SU-DHL-6 (cell line): ENCODE measurements at regions not wholly inside any gene's neighbourhood (a gene's known extent, or its start where the extent isn't known, plus 50 kb on each side); places are given as distances from the start of the nearest gene placed in this dataset.

Source experiments
- H2AFZ ChIP-seq: fragments of 200-600 bp; sonication (generic); 2 replicates; pipeline ENCODE4 v1.6.1; 2014; ENCODE audit warnings: low read depth, mild to moderate bottlenecking, moderate library complexity, mixed read lengths, antibody characterized with exemption, low read length; ENCODE audit not compliant: severe bottlenecking
- H3F3A ChIP-seq: fragments of 200-600 bp; shearing (Covaris generic); 2 replicates; pipeline ENCODE4 v1.6.0; 2016; ENCODE audit warnings: antibody characterized with exemption, mild to moderate bottlenecking; ENCODE audit not compliant: insufficient read depth
- H3K27ac ChIP-seq: fragments of 200-600 bp; sonication (generic); 2 replicates; pipeline ENCODE4 v1.5.1; 2016; ENCODE audit warnings: low read depth, mild to moderate bottlenecking, low read length, moderate library complexity, mixed read lengths
- H3K27me3 ChIP-seq: fragments of 200-600 bp; sonication (generic), shearing (Covaris generic); 2 replicates; pipeline ENCODE4 v1.6.0; 2014; ENCODE audit warnings: mild to moderate bottlenecking, low read length
- H3K36me3 ChIP-seq: fragments of 200-600 bp; sonication (generic); 2 replicates; pipeline ENCODE4 v1.6.1; 2014; ENCODE audit warnings: mild to moderate bottlenecking, low read length, mixed read lengths
- H3K4me2 ChIP-seq: fragments of 300-600, 200-600 bp; shearing (Covaris generic), sonication (generic); 2 replicates; pipeline ENCODE4 v1.6.0; 2014; ENCODE audit warnings: low read length, low read depth, mild to moderate bottlenecking; ENCODE audit not compliant: poor library complexity, severe bottlenecking
- H3K4me3 ChIP-seq: fragments of 200-600 bp; sonication (generic); 2 replicates; pipeline ENCODE4 v1.5.1; 2014; ENCODE audit warnings: antibody characterized with exemption, low read length, mild to moderate bottlenecking, mixed read lengths; ENCODE audit not compliant: insufficient read depth, poor library complexity, severe bottlenecking
- H3K79me2 ChIP-seq: fragments of 200-600 bp; sonication (generic); 2 replicates; pipeline ENCODE4 v1.6.1; 2014; ENCODE audit warnings: mild to moderate bottlenecking, low read length, moderate library complexity; ENCODE audit not compliant: insufficient read depth
- H3K9ac ChIP-seq: fragments of 200-600 bp; sonication (generic); 2 replicates; pipeline ENCODE4 v1.7.0; 2014; ENCODE audit warnings: mild to moderate bottlenecking, low read length
- H3K9me2 ChIP-seq: fragments of 200-600 bp; sonication (generic); replicated peaks from 2 replicates; pipeline ENCODE4 v1.6.1; 2014; ENCODE audit warnings: low read length; ENCODE audit not compliant: insufficient read depth
- H3K9me3 ChIP-seq: fragments of 200-600 bp; sonication (generic); 2 replicates; pipeline ENCODE4 v1.6.1; 2014; ENCODE audit warnings: low read length, mixed read lengths; ENCODE audit not compliant: insufficient read depth
- H4K20me1 ChIP-seq: fragments of 200-600 bp; sonication (generic); 2 replicates; pipeline ENCODE4 v1.6.1; 2014; ENCODE audit warnings: low read depth, mild to moderate bottlenecking, antibody characterized with exemption, low read length, moderate library complexity, mixed read lengths
- CTCF ChIP-seq: fragments of 200-600 bp; sonication (generic); IDR thresholded peaks from one replicate; pipeline ENCODE4 v1.5.1; 2017; ENCODE audit warnings: antibody characterized with exemption, mild to moderate bottlenecking, low read length, moderate library complexity; ENCODE audit not compliant: insufficient read depth, poor library complexity, severe bottlenecking
- EZH2phosphoT487 ChIP-seq: fragments of 200-600 bp; sonication (generic), shearing (Covaris generic); conservative IDR thresholded peaks from 2 replicates; pipeline ENCODE4 v1.6.1; 2018; ENCODE audit warnings: mild to moderate bottlenecking, antibody characterized with exemption, low read length, moderate library complexity, mixed read lengths

- H4K20me1 ChIP-seq = no peaks in the 10 kb centered on the region
- no peaks in the 10 kb centered on the region for H3F3A ChIP-seq
- no peak overlapping the region for H2AFZ ChIP-seq
- no peak overlapping the region for H3K9ac ChIP-seq
- no peaks in the 10 kb centered on the region for H3K36me3 ChIP-seq
- TF ChIP-seq EZH2phosphoT487 (no peak), CTCF (peak; percentile 67)
- no peaks in the 10 kb centered on the region for H3K9me2 ChIP-seq
- no peak overlapping the region for H3K27ac ChIP-seq
- no peak overlapping the region for H3K4me2 ChIP-seq
- no peaks in the 10 kb centered on the region for H3K27me3 ChIP-seq
- no peak overlapping the region for H3K4me3 ChIP-seq
- H3K79me2 ChIP-seq = no peaks in the 10 kb centered on the region
- no peaks in the 10 kb centered on the region for H3K9me3 ChIP-seq
Measured at GRCh38 chr1:117754061-117754969, 148.5 kb downstream of the TENT5C start.

- Histone ChIP-seq H3K9me3 (no peaks in the 10 kb centered on the region), H3F3A (no peaks in the 10 kb centered on the region), H2AFZ (no peak overlapping the region), H4K20me1 (no peaks in the 10 kb centered on the region), H3K36me3 (no peaks in the 10 kb centered on the region), H3K79me2 (no peaks in the 10 kb centered on the region), H3K4me3 (no peak overlapping the region), H3K9ac (no peak overlapping the region), H3K27ac (no peak overlapping the region), H3K4me2 (no peak overlapping the region), H3K9me2 (no peaks in the 10 kb centered on the region), H3K27me3 (no peaks in the 10 kb centered on the region)
- TF ChIP-seq EZH2phosphoT487 = no peak
- no peak for TF ChIP-seq CTCF
Measured at GRCh38 chr1:117757668-117758067, 151.8 kb downstream of the TENT5C start.

- Histone ChIP-seq H3K9me3 (no peaks in the 10 kb centered on the region), H3F3A (no peaks in the 10 kb centered on the region), H3K4me3 (no peak overlapping the region), H2AFZ (no peak overlapping the region), H3K4me2 (peak overlapping the region; percentile 8), H3K36me3 (no peaks in the 10 kb centered on the region), H3K9me2 (no peaks in the 10 kb centered on the region), H3K27ac (no peak overlapping the region), H3K9ac (no peak overlapping the region), H4K20me1 (no peaks in the 10 kb centered on the region), H3K27me3 (no peaks in the 10 kb centered on the region), H3K79me2 (no peaks in the 10 kb centered on the region)
- TF ChIP-seq CTCF (peak; percentile 81), EZH2phosphoT487 (no peak)
Measured at GRCh38 chr1:117758444-117759316, 152.8 kb downstream of the TENT5C start.
